HCT116 (cell line): ENCODE measurements at regions not wholly inside any gene's neighbourhood (a gene's known extent, or its start where the extent isn't known, plus 50 kb on each side); places are given as distances from the start of the nearest gene placed in this dataset.

Experiments
- CTCF ChIP-seq, 3 experiments: fragments of 200-600 bp in 1 of 3; sonication (generic) in 1 of 3; IDR thresholded peaks in 2 of 3; conservative IDR thresholded peaks in 1 of 3; 2 replicates each; pipeline ENCODE4 v1.5.1; 2012 to 2017; ENCODE audit warnings: low read depth in 2 of 3, low read length in 2 of 3, antibody characterized with exemption in 1 of 3, borderline replicate concordance in 1 of 3, control low read depth in 1 of 3, mild to moderate bottlenecking in 1 of 3, mixed read lengths in 1 of 3, mixed run types in 1 of 3, moderate library complexity in 1 of 3; ENCODE audit not compliant: insufficient read depth in 1 of 3
- ELF1 ChIP-seq: IDR thresholded peaks from 2 replicates; pipeline ENCODE4 v1.6.1; 2012; ENCODE audit warnings: low read depth, borderline replicate concordance
- EZH2 ChIP-seq: fragments of 200-600 bp; sonication (generic); IDR thresholded peaks from 2 replicates; pipeline ENCODE4 v1.6.1; 2017; ENCODE audit warnings: antibody characterized with exemption, mixed run types
- JUND ChIP-seq: IDR thresholded peaks from 2 replicates; pipeline ENCODE4 v1.6.1; 2012
- POLR2A ChIP-seq: IDR thresholded peaks from 2 replicates; pipeline ENCODE4 v1.7.0; 2011; ENCODE audit warnings: borderline replicate concordance; ENCODE audit not compliant: insufficient read depth, insufficient read length; ENCODE audit errors: extremely low read depth
- POLR2AphosphoS5 ChIP-seq: IDR thresholded peaks from 2 replicates; pipeline ENCODE4 v1.6.1; 2011; ENCODE audit warnings: mild to moderate bottlenecking, low read depth, low read length, moderate library complexity
- REST ChIP-seq: IDR thresholded peaks from 2 replicates; pipeline ENCODE4 v1.6.1; 2012; ENCODE audit warnings: low read depth
- YY1 ChIP-seq: IDR thresholded peaks from 2 replicates; pipeline ENCODE4 v1.6.1; 2011; ENCODE audit warnings: low read length, low read depth, moderate library complexity, mild to moderate bottlenecking; ENCODE audit not compliant: insufficient replicate concordance; ENCODE audit errors: extremely low read depth
- ZFX ChIP-seq: fragments of 450-650 bp; IDR thresholded peaks from 2 replicates; pipeline ENCODE4 v1.6.1; 2017
- ZNF274 ChIP-seq: fragments of 200-500 bp; sonication (Bioruptor generic); IDR thresholded peaks from 2 replicates; pipeline ENCODE4 v1.6.1; 2014; ENCODE audit warnings: mild to moderate bottlenecking, low read depth, low read length, inconsistent platforms

DNA sequence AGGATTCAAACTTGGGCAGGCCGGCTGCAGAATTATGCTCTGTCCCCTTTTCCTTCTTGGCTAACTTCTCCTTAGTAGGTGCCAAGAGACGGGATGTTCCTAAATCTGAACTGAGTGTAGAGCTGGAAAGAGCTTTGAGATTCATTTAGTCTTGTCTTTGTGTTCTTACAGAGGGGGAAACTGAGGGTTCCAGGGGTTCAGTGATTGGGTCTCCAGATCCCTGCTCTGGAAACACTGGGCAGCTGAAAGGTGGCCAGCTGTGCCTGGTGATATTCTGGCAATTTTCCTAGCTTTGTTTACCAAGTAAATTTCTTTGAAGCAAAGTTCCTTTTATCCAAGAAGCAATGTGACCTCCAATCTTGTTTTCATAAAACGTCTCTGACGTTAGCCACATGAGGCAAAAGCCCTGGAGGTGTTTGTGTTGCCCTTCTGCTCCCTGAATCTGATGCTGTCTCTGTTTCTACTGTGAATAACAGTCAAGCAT, 288.7 kb downstream of the ZSWIM6 start:
- no peak for TF ChIP-seq POLR2AphosphoS5
- no peak for TF ChIP-seq CTCF (IDR thresholded peaks at IDR 0.05 in 2 of 3, conservative IDR thresholded peaks at IDR 0.05 in 1 of 3; ENCODE audit: borderline replicate concordance in 1 of 3, insufficient read depth in 1 of 3, low read depth in 2 of 3, low read length in 2 of 3)
- no peak for TF ChIP-seq POLR2A
- no peak for TF ChIP-seq YY1
- no peak for TF ChIP-seq REST
- no peak for TF ChIP-seq ZFX
- TF ChIP-seq EZH2: no peak
- TF ChIP-seq ZNF274: no peak
- TF ChIP-seq ELF1: no peak
- no peak for TF ChIP-seq JUND
